H7 (cell line): ENCODE measurements at regions not wholly inside any gene's neighbourhood (a gene's known extent, or its start where the extent isn't known, plus 50 kb on each side); places are given as distances from the start of the nearest gene placed in this dataset.

Source experiments
- DNase-seq: peaks from one replicate; pipeline ENCODE4 v3.0.0; 2012
- H3K27me3 ChIP-seq: 2 replicates; pipeline ENCODE4 v1.6.0; 2011; ENCODE audit warnings: mild to moderate bottlenecking, low read length; ENCODE audit not compliant: control insufficient read depth, insufficient read depth
- H3K36me3 ChIP-seq: replicated peaks from 2 replicates; pipeline ENCODE4 v1.5.1; 2011; ENCODE audit warnings: low read length; ENCODE audit not compliant: control insufficient read depth, insufficient read depth
- H3K4me3 ChIP-seq: 2 replicates; pipeline ENCODE4 v1.5.1; 2011; ENCODE audit warnings: low read depth, mild to moderate bottlenecking, control low read depth, low read length, moderate library complexity; ENCODE audit not compliant: insufficient read depth

GRCh38 chr4:31283679-31284078 is 563.5 kb downstream of the PCDH7 start:
- no peak overlapping the region for H3K4me3 ChIP-seq
- no peaks in the 10 kb centered on the region for H3K27me3 ChIP-seq
- H3K36me3 ChIP-seq = no peaks in the 10 kb centered on the region
- DNase-seq = no peak

DNA sequence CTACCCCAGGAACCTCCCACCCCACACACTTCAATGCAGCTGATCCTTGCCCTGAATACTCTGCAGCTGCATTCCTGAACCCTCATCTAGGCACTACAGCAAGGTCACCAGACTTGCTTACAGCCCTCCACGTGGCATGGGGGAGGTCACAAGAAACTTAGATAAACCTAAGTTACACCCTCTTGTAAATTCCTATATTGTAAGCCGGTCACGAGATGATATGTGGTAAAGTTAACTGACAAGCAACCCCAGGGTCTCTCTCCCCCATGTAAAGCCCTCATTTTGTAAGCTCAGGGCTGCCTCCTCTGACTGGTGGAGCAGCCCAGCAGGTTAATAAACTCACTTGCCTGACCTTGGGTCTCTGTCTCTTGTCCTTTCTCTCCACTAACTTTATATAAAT is 570.7 kb downstream of the PCDH7 start:
- Histone ChIP-seq H3K36me3 (no peaks in the 10 kb centered on the region), H3K4me3 (no peak overlapping the region), H3K27me3 (no peaks in the 10 kb centered on the region)
- DNase-seq = peak; percentile 6

- no peaks in the 10 kb centered on the region for H3K27me3 ChIP-seq
- DNase-seq = no peak
- no peaks in the 10 kb centered on the region for H3K36me3 ChIP-seq
- H3K4me3 ChIP-seq = no peak overlapping the region
These were observed 571.1 kb downstream of the PCDH7 start for GRCh38 chr4:31291238-31291637.

DNA sequence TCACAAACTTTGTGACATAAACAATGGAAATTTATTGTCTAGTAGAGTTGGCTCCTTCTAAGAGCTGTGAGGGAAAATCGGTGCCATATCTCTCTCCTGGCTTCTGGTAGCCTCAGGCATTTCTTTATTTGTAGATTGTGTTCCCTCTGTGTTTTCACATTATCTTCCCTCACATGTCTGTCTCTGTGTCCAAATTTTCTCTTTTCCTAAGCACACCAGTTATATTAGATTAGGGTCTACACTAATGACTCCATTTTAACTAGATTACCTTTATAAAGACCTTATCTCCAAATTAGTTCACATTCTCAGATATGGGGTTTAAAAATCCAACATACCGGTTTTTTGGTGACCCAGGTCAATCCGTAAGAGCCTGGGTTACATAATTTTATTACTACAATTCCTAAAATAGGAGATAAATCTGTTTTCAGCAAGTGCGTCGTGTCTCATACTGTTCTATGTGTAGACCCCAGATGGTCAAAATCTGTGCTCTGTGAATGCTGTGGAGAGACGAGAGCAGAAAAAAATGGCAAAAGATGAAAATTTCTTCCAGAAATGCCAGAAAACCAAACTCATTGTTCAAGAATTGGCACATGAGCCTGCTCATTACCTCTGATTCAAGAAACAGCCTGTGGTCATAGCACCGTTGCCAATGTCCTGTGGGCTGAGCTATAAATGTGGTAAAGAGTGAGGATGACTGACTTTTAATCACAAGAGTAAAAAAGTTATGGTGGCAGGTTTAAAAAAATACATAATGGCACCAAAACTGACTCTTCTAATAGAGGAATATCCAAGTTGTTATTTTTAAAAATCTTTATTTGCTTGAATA is 574.7 kb downstream of the PCDH7 start:
- Histone ChIP-seq H3K4me3 (no peak overlapping the region), H3K27me3 (no peaks in the 10 kb centered on the region), H3K36me3 (no peaks in the 10 kb centered on the region)
- no peak for DNase-seq

GRCh38 chr4:31298737-31299136 is 578.6 kb downstream of the PCDH7 start:
- DNase-seq = no peak
- Histone ChIP-seq H3K4me3 (no peak overlapping the region), H3K27me3 (no peaks in the 10 kb centered on the region), H3K36me3 (no peaks in the 10 kb centered on the region)

DNA sequence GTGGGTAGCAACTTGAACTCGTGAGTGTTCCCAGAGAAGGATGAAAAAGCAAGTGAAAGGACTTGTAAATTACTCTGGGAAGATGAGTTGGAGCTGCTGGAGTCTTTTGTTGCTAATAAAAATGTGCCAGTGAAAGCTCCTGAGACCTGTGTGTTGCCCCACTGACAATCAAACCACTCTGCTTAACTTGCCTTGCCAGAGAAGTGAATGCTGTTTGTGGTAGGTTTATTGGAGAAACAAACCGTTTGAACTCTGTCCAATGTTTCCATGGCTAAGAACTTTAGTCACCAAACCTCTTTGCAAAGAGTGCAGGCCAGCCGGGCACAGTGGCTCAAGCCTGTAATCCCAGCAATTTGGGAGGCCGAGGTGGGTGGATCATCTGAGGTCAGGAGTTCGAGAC is 586.9 kb downstream of the PCDH7 start:
- Histone ChIP-seq H3K4me3 (no peak overlapping the region), H3K36me3 (no peaks in the 10 kb centered on the region), H3K27me3 (no peaks in the 10 kb centered on the region)
- no peak for DNase-seq

- H3K27me3 ChIP-seq = no peaks in the 10 kb centered on the region
- H3K4me3 ChIP-seq = no peak overlapping the region
- DNase-seq = no peak
- H3K36me3 ChIP-seq = no peaks in the 10 kb centered on the region
These were observed 604.6 kb downstream of the PCDH7 start for GRCh38 chr4:31324814-31325213.

DNA sequence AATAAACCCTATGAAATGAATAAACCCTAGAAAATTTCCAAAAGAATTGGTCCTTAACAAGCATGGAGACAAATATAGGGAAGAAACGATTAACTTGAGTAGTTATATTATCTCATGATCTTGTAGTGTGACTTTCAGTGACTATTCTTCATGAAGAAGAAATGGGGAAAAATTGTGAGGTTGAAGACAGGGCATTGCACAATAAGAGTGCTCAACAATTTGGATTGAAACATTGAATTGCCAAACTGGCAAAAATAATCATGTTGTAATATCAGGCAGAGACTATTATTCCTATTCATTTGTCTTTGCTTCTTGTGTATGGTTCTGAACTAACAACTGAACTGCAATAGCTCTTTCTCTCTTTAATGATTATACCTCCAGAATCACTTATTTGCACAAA is 605.1 kb downstream of the PCDH7 start:
- Histone ChIP-seq H3K4me3 (no peak overlapping the region), H3K27me3 (no peaks in the 10 kb centered on the region), H3K36me3 (no peaks in the 10 kb centered on the region)
- no peak for DNase-seq

- H3K36me3 ChIP-seq = no peaks in the 10 kb centered on the region
- no peaks in the 10 kb centered on the region for H3K27me3 ChIP-seq
- DNase-seq = no peak
- no peak overlapping the region for H3K4me3 ChIP-seq
These were observed 606.9 kb downstream of the PCDH7 start for GRCh38 chr4:31327031-31327430.

DNA sequence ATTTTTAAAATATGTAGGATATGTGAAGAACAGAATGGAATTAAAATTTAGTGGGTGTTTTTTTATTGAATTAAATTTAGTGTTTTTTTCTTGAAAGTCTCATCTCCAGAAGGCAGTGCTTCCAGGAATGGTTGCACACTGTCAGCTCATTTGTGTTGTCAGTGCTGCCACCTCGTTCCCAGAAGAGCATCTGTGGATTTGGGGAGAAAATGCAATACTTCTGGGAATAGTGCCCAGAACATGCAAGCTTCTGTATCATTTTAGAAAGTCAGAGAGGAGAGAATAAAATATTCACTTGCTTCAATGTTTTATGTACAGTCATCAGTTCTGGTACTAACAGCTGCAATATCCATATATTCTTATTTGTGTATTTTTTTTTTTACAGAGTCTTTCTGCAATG is 608.8 kb downstream of the PCDH7 start:
- Histone ChIP-seq H3K36me3 (no peaks in the 10 kb centered on the region), H3K4me3 (no peak overlapping the region), H3K27me3 (no peaks in the 10 kb centered on the region)
- no peak for DNase-seq

- DNase-seq = no peak
- no peak overlapping the region for H3K4me3 ChIP-seq
- H3K27me3 ChIP-seq = no peaks in the 10 kb centered on the region
- H3K36me3 ChIP-seq = no peaks in the 10 kb centered on the region
These were observed 614.1 kb downstream of the PCDH7 start for GRCh38 chr4:31334086-31334910.

DNA sequence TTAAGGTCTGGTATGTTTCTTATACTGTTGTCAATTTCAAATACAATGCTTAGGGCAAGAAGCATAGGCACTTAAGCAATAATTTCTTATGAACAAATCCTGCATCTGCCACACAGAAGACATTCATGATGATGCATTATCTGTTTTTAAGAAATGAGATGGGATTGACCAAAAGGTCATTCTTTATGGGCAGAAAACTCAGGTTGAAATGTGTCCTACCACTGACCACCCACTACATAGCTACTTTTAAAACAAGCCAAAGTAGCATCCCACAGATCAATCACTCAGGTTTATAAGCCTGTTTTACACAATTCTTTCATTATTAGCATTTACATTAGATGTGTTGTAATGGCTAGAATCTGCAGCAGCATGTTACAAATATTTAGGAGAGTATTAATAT is 617.8 kb downstream of the PCDH7 start:
- DNase-seq = no peak
- Histone ChIP-seq H3K36me3 (no peaks in the 10 kb centered on the region), H3K27me3 (no peaks in the 10 kb centered on the region)

GRCh38 chr4:31341601-31342359 is 621.6 kb downstream of the PCDH7 start:
- no peaks in the 10 kb centered on the region for H3K27me3 ChIP-seq
- H3K4me3 ChIP-seq = no peak overlapping the region
- DNase-seq = no peak
- no peaks in the 10 kb centered on the region for H3K36me3 ChIP-seq

More for the DNA sequence above, 617.8 kb downstream of the PCDH7 start:
- H3K4me3 ChIP-seq = no peak overlapping the region

DNA sequence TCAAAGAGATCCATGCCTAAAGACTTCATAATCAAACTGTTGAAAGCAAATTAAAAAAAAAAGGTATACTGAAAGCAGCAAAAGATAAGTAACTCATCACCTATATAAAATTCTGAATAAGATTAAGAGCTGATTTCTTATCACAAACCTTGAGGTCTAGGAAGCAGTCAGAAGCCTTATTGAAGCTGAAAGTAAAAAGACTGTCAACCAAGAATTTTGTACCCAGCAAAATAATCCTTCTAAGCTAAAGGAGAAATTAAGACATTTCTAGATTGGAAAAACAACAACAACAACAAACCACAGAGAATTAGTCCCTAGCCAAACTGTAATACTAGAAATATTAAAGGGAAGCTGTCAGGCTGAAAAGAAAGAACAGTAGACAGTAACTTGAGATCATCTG is 622.9 kb downstream of the PCDH7 start:
- Histone ChIP-seq H3K36me3 (no peaks in the 10 kb centered on the region), H3K27me3 (no peaks in the 10 kb centered on the region), H3K4me3 (no peak overlapping the region)
- no peak for DNase-seq
